ENCODE measurements at regions not wholly inside any gene's neighbourhood (a gene's known extent, or its start where the extent isn't known, plus 50 kb on each side); places are given as distances from the start of the nearest gene placed in this dataset.

GRCh38 chr12:74794522-74794921 is 256.9 kb downstream of the ATXN7L3B start:
- no peak for TF ChIP-seq POLR2A (IDR thresholded peaks at IDR 0.05; ENCODE audit: low read length)
- no peak for TF ChIP-seq GATA1 (IDR thresholded peaks at IDR 0.05; ENCODE audit: low read depth, low read length)

Data from erythroblast (primary cell).